Dendritic cell treated with granulocyte-macrophage colony-stimulating factor and Interleukin-4, amounts not matched to agents 40 ng/mL and 50 ng/mL, for 4 days (primary cell): ENCODE measurements at regions not wholly inside any gene's neighbourhood (a gene's known extent, or its start where the extent isn't known, plus 50 kb on each side); places are given as distances from the start of the nearest gene placed in this dataset.

Experiments
- H3K27ac Mint-ChIP-seq: one replicate; pipeline ENCODE4 v1.8.0; 2022; ENCODE audit warnings: mild to moderate bottlenecking, mixed read lengths
- H3K27me3 Mint-ChIP-seq: one replicate; pipeline ENCODE4 v1.8.0; 2022; ENCODE audit warnings: mild to moderate bottlenecking, mixed read lengths
- H3K36me3 Mint-ChIP-seq: one replicate; pipeline ENCODE4 v1.8.0; 2022; ENCODE audit warnings: low read depth, mixed read lengths
- H3K4me1 Mint-ChIP-seq: one replicate; pipeline ENCODE4 v1.8.0; 2022; ENCODE audit warnings: low read depth, mixed read lengths
- H3K4me3 Mint-ChIP-seq: one replicate; pipeline ENCODE4 v1.8.0; 2022; ENCODE audit warnings: mild to moderate bottlenecking, moderate library complexity, mixed read lengths
- H3K9me3 Mint-ChIP-seq: one replicate; pipeline ENCODE4 v1.8.0; 2022; ENCODE audit warnings: mixed read lengths
- intact Hi-C: fragments of 100-400 bp; cut with micrococcal nuclease; formaldehyde crosslinking; loops from one replicate; pipeline ENCODE4 v1.15.0; 2022

DNA sequence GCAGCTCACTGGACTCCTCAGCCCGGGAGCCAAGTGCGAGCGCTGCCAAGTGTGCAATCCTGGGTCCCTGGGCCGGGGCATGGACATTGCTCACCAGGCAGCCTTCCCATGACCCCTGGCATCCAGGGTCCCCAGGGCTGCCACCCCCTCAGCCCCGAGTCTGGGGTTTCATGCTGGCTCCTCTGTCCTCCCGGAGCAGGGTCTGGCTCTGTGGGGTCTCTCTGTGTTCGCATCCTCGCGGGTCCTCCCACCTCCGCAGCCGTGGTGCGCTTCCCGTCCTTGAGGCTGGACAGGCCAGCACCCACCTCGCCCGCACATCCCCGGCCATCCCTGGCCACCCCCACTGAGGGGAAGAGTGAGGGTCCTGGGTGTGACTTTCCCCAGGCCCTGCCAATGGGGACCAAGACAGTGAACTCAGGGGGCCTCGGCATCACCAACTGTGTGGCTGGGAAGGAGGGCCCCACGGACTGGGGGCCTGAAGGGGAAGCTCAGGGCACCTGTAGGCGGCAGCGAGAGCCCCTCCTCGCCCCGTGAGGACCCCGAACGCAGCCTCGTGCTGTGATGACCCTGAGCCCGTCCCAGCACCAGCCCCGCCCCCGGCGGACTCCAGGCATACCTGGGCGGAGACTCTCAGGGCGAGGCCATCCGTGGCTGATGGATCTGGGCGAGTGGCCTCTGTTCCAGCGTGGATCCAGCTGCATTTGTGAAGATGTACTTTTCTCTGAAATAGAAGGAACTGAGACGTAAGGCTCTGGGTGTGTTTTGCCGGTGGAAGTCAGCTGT, 50.3 kb upstream of the CFAP46 start:
- H3K36me3 Mint-ChIP-seq, result no peaks in the 10 kb centered on the region
- peaks cover 6% of the 10 kb centered on the region for H3K4me1 Mint-ChIP-seq
- intact Hi-C loops, result no loop called here
- peaks cover 53% of the 10 kb centered on the region for H3K27me3 Mint-ChIP-seq
- no peak overlapping the region for H3K27ac Mint-ChIP-seq
- H3K4me3 Mint-ChIP-seq, result no peak overlapping the region
- H3K9me3 Mint-ChIP-seq, result no peaks in the 10 kb centered on the region
